H1 (cell line): ENCODE measurements at regions not wholly inside any gene's neighbourhood (a gene's known extent, or its start where the extent isn't known, plus 50 kb on each side); places are given as distances from the start of the nearest gene placed in this dataset.

Experiments used
- GABPA ChIP-seq: IDR thresholded peaks from 2 replicates; pipeline ENCODE4 v1.6.1; 2011; ENCODE audit warnings: mild to moderate bottlenecking, low read length, moderate library complexity, borderline replicate concordance; ENCODE audit not compliant: insufficient read depth
- JUN ChIP-seq: IDR thresholded peaks from 2 replicates; pipeline ENCODE4 v1.6.1; 2011; ENCODE audit warnings: low read depth, mild to moderate bottlenecking, improper control_type of control experiment, low read length
- RFX5 ChIP-seq: IDR thresholded peaks from 2 replicates; pipeline ENCODE4 v1.6.1; 2011; ENCODE audit warnings: low read depth, low read length, improper control_type of control experiment, borderline replicate concordance
- SIRT6 ChIP-seq: IDR thresholded peaks from one replicate; pipeline ENCODE4 v1.7.1; 2012; ENCODE audit warnings: low read length, inconsistent platforms
- TF ChIP-seq, protein P1 (sequence below), 3 experiments: IDR thresholded peaks; 1 replicate in 2 of 3; 2 replicates in 1 of 3; pipeline versions ENCODE4 v1.5.1 to v1.6.1; 2011; ENCODE audit warnings: low read length in 3 of 3, mild to moderate bottlenecking in 3 of 3, inconsistent platforms in 2 of 3, low read depth in 1 of 3, moderate library complexity in 1 of 3; ENCODE audit not compliant: insufficient read depth in 1 of 3; ENCODE audit errors: control extremely low read depth in 1 of 3

DNA sequence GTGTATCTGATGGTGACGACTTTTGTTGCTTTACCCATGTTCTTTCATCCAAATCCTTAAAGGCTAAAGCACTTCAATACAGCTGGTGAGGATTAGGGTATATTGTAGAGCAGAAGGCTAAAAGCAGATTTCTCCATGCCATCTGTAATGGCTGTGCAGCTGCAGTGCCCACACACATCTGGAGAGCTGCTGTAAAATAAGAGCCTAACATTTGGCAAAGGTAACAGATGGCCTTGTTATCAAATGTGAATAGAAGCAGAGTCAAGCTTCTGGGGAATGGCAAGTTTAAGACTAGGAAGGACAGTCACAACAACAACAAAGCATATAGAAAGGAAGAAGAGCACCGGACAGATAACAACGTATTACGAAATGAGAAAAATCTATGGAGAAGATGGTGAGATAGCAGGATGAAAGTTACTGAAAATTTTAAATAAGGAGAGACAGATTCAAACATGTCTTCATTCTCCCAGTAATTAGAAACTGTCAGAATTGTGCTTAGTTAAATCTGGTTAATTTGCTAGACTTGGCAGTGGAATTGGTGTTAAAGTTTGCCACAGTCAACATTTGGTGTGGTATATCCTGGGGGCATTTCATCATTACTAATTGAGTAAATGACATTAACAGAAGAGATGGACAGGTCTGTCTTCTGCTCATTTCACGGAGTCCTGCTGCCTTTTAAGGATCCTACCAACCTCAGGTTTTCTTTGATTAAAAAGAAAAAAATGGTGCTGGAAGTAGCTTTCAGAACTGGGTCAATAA is 1093.2 kb downstream of the ADGRL2 start (continued):
- TF ChIP-seq, protein P1, sequence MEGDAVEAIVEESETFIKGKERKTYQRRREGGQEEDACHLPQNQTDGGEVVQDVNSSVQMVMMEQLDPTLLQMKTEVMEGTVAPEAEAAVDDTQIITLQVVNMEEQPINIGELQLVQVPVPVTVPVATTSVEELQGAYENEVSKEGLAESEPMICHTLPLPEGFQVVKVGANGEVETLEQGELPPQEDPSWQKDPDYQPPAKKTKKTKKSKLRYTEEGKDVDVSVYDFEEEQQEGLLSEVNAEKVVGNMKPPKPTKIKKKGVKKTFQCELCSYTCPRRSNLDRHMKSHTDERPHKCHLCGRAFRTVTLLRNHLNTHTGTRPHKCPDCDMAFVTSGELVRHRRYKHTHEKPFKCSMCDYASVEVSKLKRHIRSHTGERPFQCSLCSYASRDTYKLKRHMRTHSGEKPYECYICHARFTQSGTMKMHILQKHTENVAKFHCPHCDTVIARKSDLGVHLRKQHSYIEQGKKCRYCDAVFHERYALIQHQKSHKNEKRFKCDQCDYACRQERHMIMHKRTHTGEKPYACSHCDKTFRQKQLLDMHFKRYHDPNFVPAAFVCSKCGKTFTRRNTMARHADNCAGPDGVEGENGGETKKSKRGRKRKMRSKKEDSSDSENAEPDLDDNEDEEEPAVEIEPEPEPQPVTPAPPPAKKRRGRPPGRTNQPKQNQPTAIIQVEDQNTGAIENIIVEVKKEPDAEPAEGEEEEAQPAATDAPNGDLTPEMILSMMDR (IDR thresholded peaks at IDR 0.05; ENCODE audit: control extremely low read depth in 1 of 3, insufficient read depth in 1 of 3, low read depth in 1 of 3, low read length in 3 of 3) = no peak
- TF ChIP-seq SIRT6 = no peak
- TF ChIP-seq GABPA = no peak
- no peak for TF ChIP-seq JUN
- no peak for TF ChIP-seq RFX5
